ENCODE measurements at regions not wholly inside any gene's neighbourhood (a gene's known extent, or its start where the extent isn't known, plus 50 kb on each side); places are given as distances from the start of the nearest gene placed in this dataset.
"Not testable (repeated sequence)": the region's sequence is repeated elsewhere in the genome, so short reads cannot be mapped to it uniquely, and the experiment has no call there.

GRCh38 chr3:13766128-13766527 lies 113.7 kb downstream of the WNT7A start:
- no peak for DNase-seq (ENCODE audit: low read depth in 1 of 2, low spot score in 1 of 2)
- TF ChIP-seq JUND (IDR thresholded peaks at IDR 0.05; ENCODE audit: low read depth): no peak
- in situ Hi-C loops (cut with HindIII; ENCODE audit: low pct_unique_long_range_greater_than_20kb, low sequenced_read_pairs): no loop called here

DNA sequence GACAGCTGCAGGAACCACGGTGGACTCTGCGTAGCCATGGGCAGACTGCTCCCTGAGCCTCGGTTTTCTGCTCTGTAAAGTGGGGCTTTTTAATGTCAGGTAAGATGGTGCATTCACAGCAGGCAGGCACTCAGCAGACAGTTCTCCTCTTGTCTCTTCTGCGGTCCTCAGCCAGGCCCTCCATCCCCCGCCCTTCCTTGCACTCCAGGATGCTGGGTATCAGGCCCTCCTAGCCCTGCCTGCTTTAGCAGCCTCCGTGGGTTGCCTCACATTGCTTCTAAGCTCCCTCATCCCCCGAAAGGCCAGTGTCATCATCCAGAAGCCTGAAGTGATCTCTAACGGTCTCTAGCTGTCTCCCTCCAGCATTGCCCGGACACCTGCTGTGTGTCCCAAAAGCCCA lies 115.7 kb downstream of the WNT7A start:
- in situ Hi-C loops (cut with HindIII; ENCODE audit: low pct_unique_long_range_greater_than_20kb, low sequenced_read_pairs): no loop called here
- no peak for DNase-seq (ENCODE audit: low read depth in 1 of 2, low spot score in 1 of 2)
- no peak for TF ChIP-seq JUND (IDR thresholded peaks at IDR 0.05; ENCODE audit: low read depth)

- in situ Hi-C loops (cut with HindIII; ENCODE audit: low pct_unique_long_range_greater_than_20kb, low sequenced_read_pairs): no loop called here
- peak in 1 of 2 experiments; percentile 15 for DNase-seq (ENCODE audit: low read depth in 1 of 2, low spot score in 1 of 2)
- TF ChIP-seq JUND (IDR thresholded peaks at IDR 0.05; ENCODE audit: low read depth): no peak
Observed at GRCh38 chr3:13762906-13763305, 117.0 kb downstream of the WNT7A start.

DNA sequence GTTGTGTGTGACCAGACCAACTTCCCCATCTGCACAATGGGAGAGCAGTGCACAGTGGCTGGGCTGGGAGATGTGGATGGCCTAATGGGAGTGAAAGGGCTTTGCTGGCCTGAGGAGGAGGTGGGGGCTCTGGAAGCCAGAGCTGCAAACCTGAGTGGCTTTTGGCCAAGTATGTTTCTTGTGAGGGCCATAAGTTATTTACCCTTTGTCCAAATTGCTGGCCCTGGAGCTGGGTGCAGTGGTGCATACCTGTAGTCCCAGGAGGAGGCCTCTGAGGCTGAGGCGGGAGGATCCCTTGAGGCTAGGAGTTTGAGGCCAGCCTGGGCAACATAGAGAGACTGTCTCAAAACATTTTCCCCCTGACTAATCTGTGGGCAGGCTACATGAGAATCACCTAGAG lies 129.1 kb downstream of the WNT7A start:
- TF ChIP-seq JUND (IDR thresholded peaks at IDR 0.05; ENCODE audit: low read depth): no peak
- no peak for DNase-seq (ENCODE audit: low read depth in 1 of 2, low spot score in 1 of 2)
- in situ Hi-C loops (cut with HindIII; ENCODE audit: low pct_unique_long_range_greater_than_20kb, low sequenced_read_pairs): no loop called here

DNA sequence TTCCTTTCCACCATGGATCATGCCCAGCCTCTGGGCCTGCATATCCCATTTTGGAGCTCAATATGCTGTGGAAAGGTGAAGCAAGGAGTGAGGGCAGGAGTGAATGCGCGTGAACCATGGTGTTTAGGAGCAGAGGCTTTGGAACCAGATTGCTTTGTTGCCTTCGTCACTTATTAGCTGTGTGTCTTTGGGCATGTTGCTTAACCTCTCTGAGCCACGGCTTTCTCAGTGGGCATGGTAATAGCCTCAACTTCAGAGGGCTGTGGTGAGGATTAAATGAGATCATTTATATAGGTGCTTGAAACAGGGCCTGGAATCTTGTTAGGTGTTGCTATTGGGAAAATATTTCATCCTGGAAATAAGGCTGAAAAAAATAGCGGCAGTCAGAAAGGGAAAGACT lies 129.7 kb downstream of the WNT7A start:
- in situ Hi-C loops (cut with HindIII; ENCODE audit: low pct_unique_long_range_greater_than_20kb, low sequenced_read_pairs): no loop called here
- TF ChIP-seq JUND (IDR thresholded peaks at IDR 0.05; ENCODE audit: low read depth): no peak
- no peak for DNase-seq (ENCODE audit: low read depth in 1 of 2, low spot score in 1 of 2)

DNA sequence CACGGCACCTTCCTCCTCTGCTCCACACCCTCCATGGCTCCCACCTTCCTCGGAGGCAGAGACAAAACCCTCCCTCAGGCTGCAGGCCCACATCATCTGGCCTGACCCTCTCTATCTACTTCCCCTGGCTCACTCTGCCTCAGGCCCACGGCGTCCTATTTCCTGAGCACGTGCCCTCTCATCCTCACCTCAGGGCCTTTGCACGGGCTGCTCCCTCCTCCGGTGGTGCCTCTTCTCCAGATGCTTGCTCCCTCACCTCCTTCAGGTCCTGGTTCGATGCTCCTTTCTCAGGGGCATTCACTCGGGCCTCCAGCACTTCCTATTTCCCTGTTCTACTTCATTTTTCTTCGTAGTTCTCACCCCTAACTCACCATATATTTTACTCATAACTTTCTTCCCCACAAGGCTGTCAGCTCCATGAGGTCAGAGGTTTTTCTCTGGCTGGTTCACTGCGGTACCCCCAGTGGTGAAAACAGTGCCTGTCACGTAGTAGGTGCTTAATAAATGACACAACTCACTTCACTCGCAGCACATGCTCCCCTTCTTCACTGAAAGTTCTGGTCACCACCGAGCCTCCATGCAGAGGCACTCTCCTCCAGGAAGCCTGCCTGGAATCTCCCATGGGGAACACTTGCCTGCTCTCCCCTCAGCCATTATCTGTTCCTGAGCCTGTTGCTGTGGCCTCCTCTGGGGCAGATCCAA lies 130.7 kb downstream of the WNT7A start:
- TF ChIP-seq JUND (IDR thresholded peaks at IDR 0.05; ENCODE audit: low read depth): no peak
- in situ Hi-C loops (cut with HindIII; ENCODE audit: low pct_unique_long_range_greater_than_20kb, low sequenced_read_pairs): no loop called here
- no peak for DNase-seq (ENCODE audit: low read depth in 1 of 2, low spot score in 1 of 2)

DNA sequence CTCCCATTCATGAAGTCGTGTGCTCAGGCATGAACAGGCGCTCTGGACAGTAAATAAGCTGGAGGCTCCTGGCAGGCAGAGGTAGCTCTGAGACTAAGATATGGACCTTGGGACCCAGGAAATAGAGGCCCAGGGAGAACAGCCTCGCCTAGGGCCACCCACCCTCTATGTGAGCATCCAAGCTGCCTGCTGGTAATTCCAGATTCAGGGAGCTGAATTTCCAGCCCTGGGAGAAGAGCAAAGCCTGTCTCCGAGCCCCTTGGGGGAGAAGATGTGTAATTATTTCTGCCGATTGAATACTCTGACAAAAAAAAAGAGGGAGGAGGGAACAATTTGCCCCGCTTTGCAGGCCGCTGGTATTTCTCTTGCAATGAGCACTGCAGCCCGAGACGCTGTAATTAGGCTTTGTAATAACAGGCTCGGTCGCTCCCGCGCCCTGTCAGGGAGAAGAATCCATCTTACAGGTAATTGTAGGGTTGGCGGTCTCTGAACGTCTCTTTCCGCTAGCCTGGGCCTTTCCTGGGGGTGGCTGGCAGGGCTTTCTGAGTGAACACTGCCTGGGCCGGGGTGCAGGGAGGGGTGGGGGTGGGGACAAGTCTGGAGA lies 131.5 kb downstream of the WNT7A start:
- no peak for TF ChIP-seq JUND (IDR thresholded peaks at IDR 0.05; ENCODE audit: low read depth)
- in situ Hi-C loops (cut with HindIII; ENCODE audit: low pct_unique_long_range_greater_than_20kb, low sequenced_read_pairs): no loop called here
- no peak for DNase-seq (ENCODE audit: low read depth in 1 of 2, low spot score in 1 of 2)

DNA sequence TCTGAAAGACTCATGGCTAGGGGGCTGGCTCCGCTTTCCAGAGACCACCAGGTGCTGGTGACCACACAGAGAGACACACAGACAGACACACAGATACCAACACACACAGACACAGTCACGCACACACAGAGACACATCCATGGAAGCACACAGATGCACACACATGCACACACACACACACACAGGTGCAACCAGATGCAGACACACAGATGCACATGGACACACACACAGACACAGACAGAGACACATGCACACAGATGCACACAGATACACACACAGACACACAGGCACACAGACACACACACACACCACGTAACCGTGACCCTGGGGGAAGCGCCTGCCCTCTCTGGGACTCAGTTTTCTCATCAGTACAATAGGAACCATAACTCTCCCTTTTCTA lies 132.2 kb downstream of the WNT7A start:
- in situ Hi-C loops (cut with HindIII; ENCODE audit: low pct_unique_long_range_greater_than_20kb, low sequenced_read_pairs): no loop called here
- no peak for TF ChIP-seq JUND (IDR thresholded peaks at IDR 0.05; ENCODE audit: low read depth)
- no peak for DNase-seq (ENCODE audit: low read depth in 1 of 2, low spot score in 1 of 2)

GRCh38 chr3:13746385-13746784 lies 133.5 kb downstream of the WNT7A start:
- in situ Hi-C loops (cut with HindIII; ENCODE audit: low pct_unique_long_range_greater_than_20kb, low sequenced_read_pairs): no loop called here
- no peak for DNase-seq (ENCODE audit: low read depth in 1 of 2, low spot score in 1 of 2)
- TF ChIP-seq JUND (IDR thresholded peaks at IDR 0.05; ENCODE audit: low read depth): no peak

GRCh38 chr3:13745636-13746035 lies 134.2 kb downstream of the WNT7A start:
- in situ Hi-C loops (cut with HindIII; ENCODE audit: low pct_unique_long_range_greater_than_20kb, low sequenced_read_pairs): no loop called here
- no peak for DNase-seq (ENCODE audit: low read depth in 1 of 2, low spot score in 1 of 2)
- TF ChIP-seq JUND (IDR thresholded peaks at IDR 0.05; ENCODE audit: low read depth): no peak

GRCh38 chr3:13740795-13741194 lies 139.1 kb downstream of the WNT7A start:
- in situ Hi-C loops (cut with HindIII; ENCODE audit: low pct_unique_long_range_greater_than_20kb, low sequenced_read_pairs): no loop called here
- DNase-seq (ENCODE audit: low read depth in 1 of 2, low spot score in 1 of 2): no peak
- no peak for TF ChIP-seq JUND (IDR thresholded peaks at IDR 0.05; ENCODE audit: low read depth)

DNA sequence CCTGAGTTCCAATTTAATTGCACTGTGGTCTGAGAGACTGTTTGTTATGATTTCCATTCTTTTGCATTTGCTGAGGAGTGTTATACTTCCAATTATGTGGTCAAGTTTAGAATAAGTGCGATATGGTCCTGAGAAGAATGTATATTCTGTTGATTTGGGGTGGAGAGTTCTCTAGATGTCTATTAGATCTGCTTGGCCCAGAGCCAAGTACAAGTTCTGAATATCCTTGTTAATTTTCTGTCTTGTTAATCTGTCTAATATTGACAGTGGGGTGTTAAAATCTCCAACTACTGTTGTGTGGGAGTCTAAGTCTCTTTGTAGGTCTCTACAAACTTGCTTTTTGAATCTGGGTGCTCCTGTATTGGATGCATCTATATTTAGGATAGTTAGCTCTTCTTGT lies 146.1 kb downstream of the WNT7A start:
- in situ Hi-C loops (cut with HindIII; ENCODE audit: low pct_unique_long_range_greater_than_20kb, low sequenced_read_pairs); DNase-seq (ENCODE audit: low read depth in 1 of 2, low spot score in 1 of 2): not testable (repeated sequence)

GRCh38 chr3:13728487-13728886 lies 151.4 kb downstream of the WNT7A start:
- in situ Hi-C loops (cut with HindIII; ENCODE audit: low pct_unique_long_range_greater_than_20kb, low sequenced_read_pairs): no loop called here
- TF ChIP-seq JUND (IDR thresholded peaks at IDR 0.05; ENCODE audit: low read depth): no peak

GRCh38 chr3:13727890-13728289 lies 152.0 kb downstream of the WNT7A start:
- DNase-seq (ENCODE audit: low read depth in 1 of 2, low spot score in 1 of 2): no peak
- no peak for TF ChIP-seq JUND (IDR thresholded peaks at IDR 0.05; ENCODE audit: low read depth)
- in situ Hi-C loops (cut with HindIII; ENCODE audit: low pct_unique_long_range_greater_than_20kb, low sequenced_read_pairs): no loop called here

More at GRCh38 chr3:13728487-13728886, 151.4 kb downstream of the WNT7A start:
- no peak for DNase-seq (ENCODE audit: low read depth in 1 of 2, low spot score in 1 of 2)

Data from T47D (cell line).